AG09319 (cell line): ENCODE measurements at regions not wholly inside any gene's neighbourhood (a gene's known extent, or its start where the extent isn't known, plus 50 kb on each side); places are given as distances from the start of the nearest gene placed in this dataset.

Experiments used
- DNase-seq: peaks from one replicate; pipeline ENCODE4 v3.0.0-alpha.2; 2010; ENCODE audit warnings: low read depth; ENCODE audit errors: extremely low read depth
- CTCF ChIP-seq: IDR thresholded peaks from 2 replicates; pipeline ENCODE4 v1.5.1; 2011; ENCODE audit warnings: low read depth, mild to moderate bottlenecking, inconsistent platforms, low read length, moderate library complexity

- DNase-seq = no peak
- no peak for TF ChIP-seq CTCF
These were observed 87.3 kb upstream of the TLK1 start for GRCh38 chr2:171247741-171248662.

- TF ChIP-seq CTCF = no peak
- DNase-seq = no peak
These were observed 84.5 kb upstream of the TLK1 start for GRCh38 chr2:171244970-171245782.

GRCh38 chr2:171244466-171244969 is 83.8 kb upstream of the TLK1 start:
- peak; percentile 22 for DNase-seq
- TF ChIP-seq CTCF = no peak

GRCh38 chr2:171241771-171242170 is 81.1 kb upstream of the TLK1 start:
- no peak for DNase-seq

GRCh38 chr2:171238946-171239345 is 78.3 kb upstream of the TLK1 start:
- TF ChIP-seq CTCF = no peak
- DNase-seq = no peak

More at GRCh38 chr2:171241771-171242170, 81.1 kb upstream of the TLK1 start:
- no peak for TF ChIP-seq CTCF

- no peak for TF ChIP-seq CTCF
- DNase-seq = no peak
These were observed 77.2 kb upstream of the TLK1 start for GRCh38 chr2:171237751-171238505.
